Natural killer cell (primary cell): ENCODE measurements at regions not wholly inside any gene's neighbourhood (a gene's known extent, or its start where the extent isn't known, plus 50 kb on each side); places are given as distances from the start of the nearest gene placed in this dataset.

Experiments used
- ATAC-seq, 3 donors: fragments of 150-1000 bp in 2 of 3; fragments of 200-7000 bp in 1 of 3; cut with Tn5 transposase; 1 replicate in 1 of 3; 2 replicates in 2 of 3; pipeline ENCODE4 v1.10.0; 2021; ENCODE audit warnings: mild to moderate bottlenecking in 2 of 3, moderate library complexity in 2 of 3
- DNase-seq, 2 donors: peaks; one replicate each; pipeline versions ENCODE4 v3.0.0 to v3.0.0-alpha.2; 2013 to 2021; ENCODE audit warnings: mixed read lengths in 1 of 2
- H3K27ac ChIP-seq: one replicate; pipeline ENCODE4 v1.5.1; 2013; ENCODE audit warnings: mild to moderate bottlenecking, low read length
- H3K27me3 ChIP-seq: one replicate; pipeline ENCODE4 v1.6.1; 2013; ENCODE audit warnings: low read length; ENCODE audit not compliant: control insufficient read depth, insufficient read depth
- H3K36me3 ChIP-seq: one replicate; pipeline ENCODE4 v1.6.1; 2013; ENCODE audit warnings: low read length; ENCODE audit not compliant: control insufficient read depth, insufficient read depth
- H3K4me1 ChIP-seq: one replicate; pipeline ENCODE4 v1.6.1; 2013; ENCODE audit warnings: low read length; ENCODE audit not compliant: control insufficient read depth, insufficient read depth
- H3K4me3 ChIP-seq: one replicate; pipeline ENCODE4 v1.5.1; 2013; ENCODE audit warnings: low read length
- H3K9me3 ChIP-seq: one replicate; pipeline ENCODE4 v1.6.1; 2013; ENCODE audit warnings: low read length; ENCODE audit not compliant: control insufficient read depth, insufficient read depth
- H3K27ac Mint-ChIP-seq, 2 donors: one replicate each; pipeline ENCODE4 v1.8.0; 2022; ENCODE audit warnings: mild to moderate bottlenecking in 2 of 2, mixed read lengths in 2 of 2, moderate library complexity in 1 of 2
- H3K27me3 Mint-ChIP-seq, 2 donors: one replicate each; pipeline ENCODE4 v1.8.0; 2022; ENCODE audit warnings: low read depth in 2 of 2, mixed read lengths in 2 of 2
- H3K36me3 Mint-ChIP-seq: one replicate; pipeline ENCODE4 v1.8.0; 2022; ENCODE audit warnings: mixed read lengths
- H3K4me1 Mint-ChIP-seq, 2 donors: one replicate each; pipeline ENCODE4 v1.8.0; 2022; ENCODE audit warnings: mixed read lengths in 2 of 2
- H3K4me3 Mint-ChIP-seq: one replicate; pipeline ENCODE4 v1.8.0; 2022; ENCODE audit warnings: mild to moderate bottlenecking, moderate library complexity, mixed read lengths
- H3K9me3 Mint-ChIP-seq, 2 donors: one replicate each; pipeline ENCODE4 v1.8.0; 2022; ENCODE audit warnings: mixed read lengths in 2 of 2
- WGBS: methylation state at CpG from one replicate; pipeline ENCODE4 v1.1.7; 2013; ENCODE audit warnings: missing lambda C conversion rate; ENCODE audit not compliant: insufficient coverage; 5-methylcytosine and 5-hydroxymethylcytosine counted together
- intact Hi-C: fragments of 100-400 bp; cut with micrococcal nuclease; formaldehyde crosslinking; loops from one replicate; pipeline ENCODE4 v1.14.2; 2022
- TF ChIP-seq, protein P1 (sequence below): fragments of 200-600 bp; IDR thresholded peaks from one replicate; pipeline ENCODE4 v1.8.0; 2022; ENCODE audit warnings: antibody characterized with exemption

DNA sequence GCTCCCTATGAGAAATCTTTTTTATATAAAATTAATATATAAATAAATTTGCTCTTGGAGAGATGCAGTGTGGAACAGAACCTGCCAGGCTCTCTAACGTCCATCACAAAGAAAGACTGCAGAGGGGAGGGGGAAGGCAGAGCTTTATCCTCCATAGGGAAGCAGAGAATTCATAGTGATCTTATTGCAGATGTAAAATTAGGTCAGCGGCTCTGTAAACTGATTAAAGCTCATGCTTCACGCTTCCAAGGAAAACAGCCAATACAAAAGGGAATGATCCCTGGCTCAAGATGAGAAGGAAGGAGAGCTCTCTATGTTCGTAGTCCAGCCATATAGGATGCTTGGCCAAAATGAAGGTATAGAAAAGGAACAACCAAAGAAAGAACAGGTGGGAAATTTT is 532.3 kb upstream of the PSMD7 start:
- ATAC-seq (no peak), DNase-seq (no peak)
- Histone ChIP-seq H3K4me1 (no peaks in the 10 kb centered on the region), H3K27me3 (no peaks in the 10 kb centered on the region), H3K27ac (no peak overlapping the region), H3K4me3 (no peak overlapping the region), H3K36me3 (no peaks in the 10 kb centered on the region), H3K9me3 (no peaks in the 10 kb centered on the region)
- intact Hi-C loops, result no loop called here
- TF ChIP-seq, protein P1, sequence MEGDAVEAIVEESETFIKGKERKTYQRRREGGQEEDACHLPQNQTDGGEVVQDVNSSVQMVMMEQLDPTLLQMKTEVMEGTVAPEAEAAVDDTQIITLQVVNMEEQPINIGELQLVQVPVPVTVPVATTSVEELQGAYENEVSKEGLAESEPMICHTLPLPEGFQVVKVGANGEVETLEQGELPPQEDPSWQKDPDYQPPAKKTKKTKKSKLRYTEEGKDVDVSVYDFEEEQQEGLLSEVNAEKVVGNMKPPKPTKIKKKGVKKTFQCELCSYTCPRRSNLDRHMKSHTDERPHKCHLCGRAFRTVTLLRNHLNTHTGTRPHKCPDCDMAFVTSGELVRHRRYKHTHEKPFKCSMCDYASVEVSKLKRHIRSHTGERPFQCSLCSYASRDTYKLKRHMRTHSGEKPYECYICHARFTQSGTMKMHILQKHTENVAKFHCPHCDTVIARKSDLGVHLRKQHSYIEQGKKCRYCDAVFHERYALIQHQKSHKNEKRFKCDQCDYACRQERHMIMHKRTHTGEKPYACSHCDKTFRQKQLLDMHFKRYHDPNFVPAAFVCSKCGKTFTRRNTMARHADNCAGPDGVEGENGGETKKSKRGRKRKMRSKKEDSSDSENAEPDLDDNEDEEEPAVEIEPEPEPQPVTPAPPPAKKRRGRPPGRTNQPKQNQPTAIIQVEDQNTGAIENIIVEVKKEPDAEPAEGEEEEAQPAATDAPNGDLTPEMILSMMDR, result no peak
- no peaks in the 10 kb centered on the region for H3K27me3 Mint-ChIP-seq
- no peak overlapping the region for H3K4me3 Mint-ChIP-seq
- H3K4me1 Mint-ChIP-seq, result no peaks in the 10 kb centered on the region
- H3K27ac Mint-ChIP-seq, result no peak overlapping the region
- H3K9me3 Mint-ChIP-seq, result peaks cover 2% of the 10 kb centered on the region in 2 donors
- H3K36me3 Mint-ChIP-seq, result no peaks in the 10 kb centered on the region
- WGBS, result 78% methylated on average over 4 of the region's 4 CpGs

DNA sequence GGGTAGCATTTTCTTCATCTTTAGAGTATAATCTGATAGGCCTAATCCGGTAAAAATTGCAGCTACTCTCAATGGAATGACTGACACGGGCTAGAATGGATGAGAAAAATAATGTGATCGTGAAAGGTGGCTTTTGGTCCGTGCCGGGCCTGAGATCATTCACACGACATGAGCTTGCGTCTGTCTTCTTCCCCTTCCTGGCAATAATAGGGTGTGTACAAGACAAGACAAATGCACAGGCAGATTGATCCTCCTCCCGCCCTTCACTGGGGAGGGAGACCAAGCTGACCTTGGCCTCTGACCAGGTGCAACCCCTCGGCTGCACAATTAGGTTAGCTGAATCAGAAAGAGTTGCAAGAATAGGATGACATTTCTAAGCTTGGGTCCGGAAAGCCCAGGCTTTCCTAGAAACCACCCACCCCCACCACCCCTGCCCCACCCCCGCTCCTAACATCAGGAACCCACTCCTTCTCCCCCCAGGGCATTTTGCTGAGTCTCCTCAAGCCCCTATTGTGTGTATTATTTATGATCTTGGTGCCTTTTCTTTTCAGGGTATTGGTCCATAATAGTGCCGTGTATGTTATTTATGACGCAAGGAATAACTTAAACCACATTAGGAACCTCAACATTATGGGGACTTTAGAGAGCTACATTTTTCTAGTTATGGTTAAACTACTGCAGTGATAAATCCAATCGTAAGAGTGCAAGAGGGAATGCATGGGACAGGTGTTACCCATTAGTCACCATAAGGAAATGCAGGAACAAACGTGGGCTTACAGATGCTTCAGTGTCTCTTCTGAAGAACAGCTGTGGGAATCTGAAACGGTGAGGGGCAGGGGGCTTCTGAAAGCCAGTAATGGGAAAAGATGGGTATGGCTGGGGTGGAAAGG is 540.1 kb upstream of the PSMD7 start:
- Mint-ChIP-seq H3K36me3 (no peaks in the 10 kb centered on the region), H3K4me1 (no peaks in the 10 kb centered on the region), H3K27ac (no peak overlapping the region), H3K27me3 (peaks cover 0 to 2% of the 10 kb centered on the region in 2 donors), H3K4me3 (no peak overlapping the region), H3K9me3 (peaks cover 0 to 7% of the 10 kb centered on the region in 2 donors)
- Histone ChIP-seq H3K4me3 (no peak overlapping the region), H3K4me1 (no peaks in the 10 kb centered on the region), H3K27ac (no peak overlapping the region), H3K27me3 (no peaks in the 10 kb centered on the region), H3K36me3 (no peaks in the 10 kb centered on the region), H3K9me3 (no peaks in the 10 kb centered on the region)
- ATAC-seq (no peak), DNase-seq (no peak)
- TF ChIP-seq, protein P1, result no peak
- WGBS, result 88% methylated on average over 12 of the region's 16 CpGs
- intact Hi-C loops, result no loop called here

DNA sequence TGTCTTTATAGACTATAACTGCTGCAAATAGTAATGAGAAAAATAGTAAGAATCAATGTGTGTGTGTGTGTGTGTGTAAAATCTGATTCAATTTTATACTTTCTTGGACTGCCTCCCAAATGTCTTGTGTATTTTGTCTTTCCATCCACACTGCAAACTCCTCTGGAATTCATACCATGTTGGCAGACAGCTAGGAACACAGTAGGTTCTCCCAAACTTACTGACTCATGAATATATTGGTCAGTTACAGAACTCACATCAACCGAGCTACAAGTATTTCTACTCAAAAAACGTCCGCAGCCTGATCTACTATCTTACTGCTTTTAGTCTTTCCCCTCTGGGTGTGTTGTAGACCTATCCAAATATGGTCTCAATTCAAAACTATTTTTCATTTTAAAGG is 542.7 kb upstream of the PSMD7 start:
- Mint-ChIP-seq H3K27me3 (peaks cover 0 to 2% of the 10 kb centered on the region in 2 donors), H3K27ac (no peak overlapping the region), H3K4me3 (no peak overlapping the region), H3K36me3 (no peaks in the 10 kb centered on the region), H3K4me1 (no peaks in the 10 kb centered on the region), H3K9me3 (peaks cover 4 to 8% of the 10 kb centered on the region in 2 donors)
- H3K27me3 ChIP-seq, result no peaks in the 10 kb centered on the region
- no peaks in the 10 kb centered on the region for H3K36me3 ChIP-seq
- DNase-seq (no peak), ATAC-seq (no peak)
- no peak overlapping the region for H3K27ac ChIP-seq
- 90% methylated on average over 3 of the region's 3 CpGs for WGBS
- TF ChIP-seq, protein P1, result no peak
- intact Hi-C loops, result no loop called here
- H3K4me3 ChIP-seq, result no peak overlapping the region
- no peaks in the 10 kb centered on the region for H3K9me3 ChIP-seq
- H3K4me1 ChIP-seq, result no peaks in the 10 kb centered on the region

DNA sequence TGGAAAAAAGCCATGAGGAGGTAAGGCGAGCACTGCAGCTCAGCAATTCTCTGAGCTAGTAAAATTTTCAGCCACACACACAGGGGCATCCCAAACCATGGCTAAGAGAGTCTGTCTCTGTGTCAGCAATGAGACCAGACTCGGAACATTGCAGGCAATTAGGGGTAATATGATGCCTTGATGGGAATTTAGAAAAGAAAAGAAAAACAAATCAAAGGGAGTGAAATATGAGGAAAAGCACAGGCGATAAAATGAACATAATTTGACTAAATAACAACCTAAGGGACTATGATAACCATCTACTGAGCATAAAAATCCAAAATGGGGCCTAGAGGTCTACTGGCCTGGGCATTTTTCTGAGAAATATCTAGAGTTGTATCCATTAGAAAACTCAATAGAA is 546.0 kb upstream of the PSMD7 start:
- 66% methylated on average over 3 of the region's 3 CpGs for WGBS
- H3K27me3 ChIP-seq, result no peaks in the 10 kb centered on the region
- no peaks in the 10 kb centered on the region for H3K36me3 ChIP-seq
- H3K27ac Mint-ChIP-seq, result no peak overlapping the region
- DNase-seq (no peak), ATAC-seq (no peak)
- peaks cover 4 to 6% of the 10 kb centered on the region in 2 donors for H3K9me3 Mint-ChIP-seq
- H3K27ac ChIP-seq, result no peak overlapping the region
- no peaks in the 10 kb centered on the region for H3K4me1 ChIP-seq
- H3K4me3 Mint-ChIP-seq, result no peak overlapping the region
- TF ChIP-seq, protein P1, result no peak
- no peaks in the 10 kb centered on the region for H3K36me3 Mint-ChIP-seq
- H3K27me3 Mint-ChIP-seq, result peaks cover 0 to 2% of the 10 kb centered on the region in 2 donors
- no peak overlapping the region for H3K4me3 ChIP-seq
- no peaks in the 10 kb centered on the region for H3K9me3 ChIP-seq
- intact Hi-C loops, result no loop called here
- H3K4me1 Mint-ChIP-seq, result no peaks in the 10 kb centered on the region
